ENCODE measurements at regions not wholly inside any gene's neighbourhood (a gene's known extent, or its start where the extent isn't known, plus 50 kb on each side); places are given as distances from the start of the nearest gene placed in this dataset.

- H3K9ac ChIP-seq (ENCODE audit: low read length) = no peak overlapping the region
- H3K4me3 ChIP-seq (ENCODE audit: insufficient read depth, low read length, poor library complexity, severe bottlenecking) = no peak overlapping the region
- no peaks in the 10 kb centered on the region for H3K9me2 ChIP-seq (replicated peaks; ENCODE audit: insufficient read depth, low read length)
- H2AFZ ChIP-seq (ENCODE audit: low read depth, low read length, severe bottlenecking) = no peak overlapping the region
- H3K4me2 ChIP-seq (ENCODE audit: low read depth, low read length, poor library complexity, severe bottlenecking) = no peak overlapping the region
- no peaks in the 10 kb centered on the region for H3K27me3 ChIP-seq (ENCODE audit: low read length)
- H3K36me3 ChIP-seq (ENCODE audit: low read length) = no peaks in the 10 kb centered on the region
- TF ChIP-seq EZH2phosphoT487 (conservative IDR thresholded peaks at IDR 0.05; ENCODE audit: low read length) (no peak), CTCF (IDR thresholded peaks at IDR 0.05; ENCODE audit: insufficient read depth, low read length, poor library complexity, severe bottlenecking) (no peak)
- H3K27ac ChIP-seq (ENCODE audit: low read depth, low read length) = no peak overlapping the region
- no peaks in the 10 kb centered on the region for H4K20me1 ChIP-seq (ENCODE audit: low read depth, low read length)
- no peaks in the 10 kb centered on the region for H3K79me2 ChIP-seq (ENCODE audit: insufficient read depth, low read length)
- no peaks in the 10 kb centered on the region for H3K9me3 ChIP-seq (ENCODE audit: insufficient read depth, low read length)
- no peaks in the 10 kb centered on the region for H3F3A ChIP-seq (ENCODE audit: insufficient read depth)
Measured at GRCh38 chr2:137747509-137747908, 216.8 kb upstream of the HNMT start.

DNA sequence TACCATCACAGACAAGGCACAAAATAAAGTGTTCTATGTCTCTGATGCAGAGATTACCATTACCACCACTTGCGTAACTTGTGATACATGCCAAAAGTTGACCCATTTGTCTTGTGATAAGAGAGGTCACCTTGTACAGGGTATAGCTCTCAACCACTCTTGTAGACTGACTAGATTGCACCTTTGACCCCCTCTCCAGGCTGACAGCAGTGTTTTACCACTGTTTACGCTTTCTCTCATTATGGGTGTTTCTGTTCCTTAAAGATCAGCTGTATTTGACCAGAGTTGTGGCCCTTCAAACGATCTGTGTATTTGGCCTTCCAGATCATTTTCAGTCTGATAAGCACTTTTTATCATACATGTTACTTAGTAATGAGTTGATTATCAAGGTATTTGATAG, 215.7 kb upstream of the HNMT start:
- Histone ChIP-seq H3K9me3 (ENCODE audit: insufficient read depth, low read length) (no peaks in the 10 kb centered on the region), H3K9me2 (replicated peaks; ENCODE audit: insufficient read depth, low read length) (no peaks in the 10 kb centered on the region), H3F3A (ENCODE audit: insufficient read depth) (no peaks in the 10 kb centered on the region), H3K27ac (ENCODE audit: low read depth, low read length) (no peak overlapping the region), H4K20me1 (ENCODE audit: low read depth, low read length) (no peaks in the 10 kb centered on the region), H3K36me3 (ENCODE audit: low read length) (no peaks in the 10 kb centered on the region), H3K9ac (ENCODE audit: low read length) (no peak overlapping the region), H3K79me2 (ENCODE audit: insufficient read depth, low read length) (no peaks in the 10 kb centered on the region), H3K4me3 (ENCODE audit: insufficient read depth, low read length, poor library complexity, severe bottlenecking) (no peak overlapping the region), H3K27me3 (ENCODE audit: low read length) (no peaks in the 10 kb centered on the region), H2AFZ (ENCODE audit: low read depth, low read length, severe bottlenecking) (no peak overlapping the region), H3K4me2 (ENCODE audit: low read depth, low read length, poor library complexity, severe bottlenecking) (no peak overlapping the region)
- TF ChIP-seq CTCF (IDR thresholded peaks at IDR 0.05; ENCODE audit: insufficient read depth, low read length, poor library complexity, severe bottlenecking) (no peak), EZH2phosphoT487 (conservative IDR thresholded peaks at IDR 0.05; ENCODE audit: low read length) (no peak)

GRCh38 chr2:137764646-137765045, 199.6 kb upstream of the HNMT start:
- Histone ChIP-seq H3K9me2 (replicated peaks; ENCODE audit: insufficient read depth, low read length) (no peaks in the 10 kb centered on the region; the same call in 1 of the 2 replicates), H3K9me3 (ENCODE audit: insufficient read depth, low read length) (no peaks in the 10 kb centered on the region), H3K4me3 (ENCODE audit: insufficient read depth, low read length, poor library complexity, severe bottlenecking) (no peak overlapping the region), H3K36me3 (ENCODE audit: low read length) (no peaks in the 10 kb centered on the region), H3K4me2 (ENCODE audit: low read depth, low read length, poor library complexity, severe bottlenecking) (no peak overlapping the region), H3K9ac (ENCODE audit: low read length) (no peak overlapping the region), H3K27me3 (ENCODE audit: low read length) (no peaks in the 10 kb centered on the region), H3K27ac (ENCODE audit: low read depth, low read length) (no peak overlapping the region), H3F3A (ENCODE audit: insufficient read depth) (no peaks in the 10 kb centered on the region), H4K20me1 (ENCODE audit: low read depth, low read length) (no peaks in the 10 kb centered on the region), H2AFZ (ENCODE audit: low read depth, low read length, severe bottlenecking) (no peak overlapping the region), H3K79me2 (ENCODE audit: insufficient read depth, low read length) (no peaks in the 10 kb centered on the region)
- no peak for TF ChIP-seq EZH2phosphoT487 (conservative IDR thresholded peaks at IDR 0.05; ENCODE audit: low read length)
- TF ChIP-seq CTCF (IDR thresholded peaks at IDR 0.05; ENCODE audit: insufficient read depth, low read length, poor library complexity, severe bottlenecking) = no peak
